ENCODE measurements at regions not wholly inside any gene's neighbourhood (a gene's known extent, or its start where the extent isn't known, plus 50 kb on each side); places are given as distances from the start of the nearest gene placed in this dataset.
"Not testable (repeated sequence)": the region's sequence is repeated elsewhere in the genome, so short reads cannot be mapped to it uniquely, and the experiment has no call there.

- DNase-seq (ENCODE audit: low spot score), result no peak
Measured at GRCh38 chr16:85526185-85526974, 86.7 kb upstream of the GSE1 start.

- DNase-seq (ENCODE audit: low spot score), result no peak
Measured at GRCh38 chr16:85527042-85527766, 85.9 kb upstream of the GSE1 start.

- no peak for DNase-seq (ENCODE audit: low spot score)
Measured at GRCh38 chr16:85527767-85528297, 85.3 kb upstream of the GSE1 start.

- DNase-seq (ENCODE audit: low spot score), result no peak
Measured at GRCh38 chr16:85528528-85529387, 84.4 kb upstream of the GSE1 start.

- no peak for DNase-seq (ENCODE audit: low spot score)
Measured at GRCh38 chr16:85529489-85530369, 83.4 kb upstream of the GSE1 start.

- DNase-seq (ENCODE audit: low spot score), result no peak
Measured at GRCh38 chr16:85530370-85530739, 82.8 kb upstream of the GSE1 start.

GRCh38 chr16:85531516-85531915 is 81.6 kb upstream of the GSE1 start:
- DNase-seq (ENCODE audit: low spot score), result no peak

- no peak for DNase-seq (ENCODE audit: low spot score)
Measured at GRCh38 chr16:85532147-85532546, 81.0 kb upstream of the GSE1 start.

- DNase-seq (ENCODE audit: low spot score), result not testable (repeated sequence)
Measured at GRCh38 chr16:85533593-85533992, 79.5 kb upstream of the GSE1 start.

- DNase-seq (ENCODE audit: low spot score), result no peak
Measured at GRCh38 chr16:85534536-85535351, 78.4 kb upstream of the GSE1 start.

- DNase-seq (ENCODE audit: low spot score), result no peak
Measured at GRCh38 chr16:85535352-85536072, 77.6 kb upstream of the GSE1 start.

GRCh38 chr16:85536073-85536410 is 77.1 kb upstream of the GSE1 start:
- no peak for DNase-seq (ENCODE audit: low spot score)

- DNase-seq (ENCODE audit: low spot score), result no peak
Measured at GRCh38 chr16:85536411-85537330, 76.5 kb upstream of the GSE1 start.

GRCh38 chr16:85537331-85537788 is 75.8 kb upstream of the GSE1 start:
- no peak for DNase-seq (ENCODE audit: low spot score)

- DNase-seq (ENCODE audit: low spot score), result no peak
Measured at GRCh38 chr16:85537795-85538401, 75.2 kb upstream of the GSE1 start.

- DNase-seq (ENCODE audit: low spot score), result no peak
Measured at GRCh38 chr16:85539084-85539483, 74.0 kb upstream of the GSE1 start.

- no peak for DNase-seq (ENCODE audit: low spot score)
Measured at GRCh38 chr16:85539629-85540291, 73.4 kb upstream of the GSE1 start.
